Choroid plexus epithelial cell (primary cell): ENCODE measurements at regions not wholly inside any gene's neighbourhood (a gene's known extent, or its start where the extent isn't known, plus 50 kb on each side); places are given as distances from the start of the nearest gene placed in this dataset.

Experiments
- DNase-seq: peaks from one replicate; pipeline ENCODE4 v3.0.0-alpha.2; 2010; ENCODE audit warnings: low read depth
- H3K4me3 ChIP-seq: 2 replicates; pipeline ENCODE4 v1.5.1; 2011; ENCODE audit warnings: low read depth, mild to moderate bottlenecking, control low read depth, low read length, moderate library complexity
- CTCF ChIP-seq: conservative IDR thresholded peaks from 2 replicates; pipeline ENCODE4 v1.5.1; 2011; ENCODE audit warnings: low read depth, mild to moderate bottlenecking, control low read depth, inconsistent platforms, low read length, moderate library complexity

GRCh38 chr17:73982871-73983270, 220.6 kb upstream of the RPL38 start:
- DNase-seq = no peak

GRCh38 chr17:73983621-73984400, 219.7 kb upstream of the RPL38 start:
- no peak for TF ChIP-seq CTCF
- H3K4me3 ChIP-seq = no peak overlapping the region
- DNase-seq = no peak

More at GRCh38 chr17:73982871-73983270, 220.6 kb upstream of the RPL38 start:
- no peak for TF ChIP-seq CTCF
- no peak overlapping the region for H3K4me3 ChIP-seq

- no peak for TF ChIP-seq CTCF
- no peak for DNase-seq
- no peak overlapping the region for H3K4me3 ChIP-seq
Observed at GRCh38 chr17:73984941-73985340, 218.5 kb upstream of the RPL38 start.

- H3K4me3 ChIP-seq = no peak overlapping the region
- DNase-seq = no peak
- no peak for TF ChIP-seq CTCF
Observed at GRCh38 chr17:73985466-73986015, 217.9 kb upstream of the RPL38 start.

GRCh38 chr17:73986641-73987177, 216.8 kb upstream of the RPL38 start:
- no peak for TF ChIP-seq CTCF
- H3K4me3 ChIP-seq = no peak overlapping the region
- no peak for DNase-seq

DNA sequence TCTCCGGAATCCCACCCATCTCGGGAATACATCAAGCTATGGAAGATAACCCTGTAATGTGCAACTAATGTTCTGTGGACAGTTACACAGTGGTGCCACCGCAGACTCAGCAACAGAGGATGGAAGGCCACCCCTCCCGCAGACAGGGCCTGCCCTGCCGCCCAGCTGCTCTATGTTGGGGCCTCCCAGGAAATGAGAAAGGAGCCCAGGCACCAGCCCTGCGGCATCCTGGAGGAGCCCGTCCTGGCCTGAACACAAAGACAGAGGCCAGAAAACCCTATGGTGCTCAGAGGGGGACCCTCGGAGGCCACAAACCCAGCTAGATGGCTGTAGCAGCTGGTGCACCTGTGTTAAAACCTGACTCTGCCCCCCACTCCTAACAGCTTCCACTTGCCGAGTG, 216.1 kb upstream of the RPL38 start:
- DNase-seq = no peak
- no peak for TF ChIP-seq CTCF
- no peak overlapping the region for H3K4me3 ChIP-seq
